Pancreas (tissue), 10 donors: ENCODE measurements at regions not wholly inside any gene's neighbourhood (a gene's known extent, or its start where the extent isn't known, plus 50 kb on each side); places are given as distances from the start of the nearest gene placed in this dataset.
"Not testable (repeated sequence)": the region's sequence is repeated elsewhere in the genome, so short reads cannot be mapped to it uniquely, and the experiment has no call there.

Source experiments
- ATAC-seq, 4 donors: fragments of 200-7000 bp; cut with Tn5 transposase; one replicate each; pipeline versions ENCODE4 v1.8.0 to v1.9.1; 2020; ENCODE audit warnings: mild to moderate bottlenecking in 4 of 4, moderate library complexity in 4 of 4
- DNase-seq, 6 donors: peaks; one replicate each; pipeline ENCODE4 v3.0.0-alpha.2; 2020
- FAIRE-seq: peaks from 2 replicates; lab custom pipeline; 2012; peaks lifted over from hg19 to GRCh38; lab: Jason Lieb, UNC
- H3K27ac ChIP-seq, 4 donors: fragments of 200-600 bp; sonication (generic); 1 replicate in 3 of 4; 2 replicates in 1 of 4; pipeline versions ENCODE4 v1.5.0 to v1.8.0; 2020
- H3K27me3 ChIP-seq, 4 donors: fragments of 200-600 bp; one replicate each; pipeline ENCODE4 v1.8.0; 2021
- H3K36me3 ChIP-seq, 3 donors: fragments of 200-600 bp; sonication (generic) in 1 of 3; one replicate each; pipeline versions ENCODE4 v1.5.0 to v1.8.0; 2020 to 2021
- H3K4me1 ChIP-seq, 3 donors: fragments of 200-600 bp; one replicate each; pipeline ENCODE4 v1.8.0; 2021
- H3K4me3 ChIP-seq, 4 donors: fragments of 200-600 bp; sonication (generic) in 2 of 4; one replicate each; pipeline versions ENCODE4 v1.5.0 to v1.8.0; 2020 to 2021
- H3K9me3 ChIP-seq, 4 donors: fragments of 200-600 bp; one replicate each; pipeline ENCODE4 v1.8.0; 2021
- CTCF ChIP-seq, 4 donors: fragments of 200-600 bp; sonication (generic) in 3 of 4; IDR thresholded peaks; one replicate each; pipeline versions ENCODE4 v1.5.0 to v1.8.0; 2021; ENCODE audit warnings: antibody characterized with exemption in 4 of 4
- WGBS, 2 donors: extraction: QIAGEN DNeasy Blood & Tissue Kit; methylation state at CpG; one replicate each; pipeline ENCODE4 v1.1.7; 2013; 5-methylcytosine and 5-hydroxymethylcytosine counted together
- intact Hi-C, 3 donors: fragments of 100-400 bp; cut with DNase I; formaldehyde crosslinking; loops; one replicate each; pipeline versions ENCODE4 v1.11.1 to v1.14.2; 2022
- donor health status: healthy with polysubstance abuse.
- donor health status: DM: no; HTN: no; CAD: no; lungs with moderate emphysema.
- donor health status: DM: no; HTN: no; CAD: no.
- donor health status: control.
- donor health status: control.
- donor health status: Bipolar disorder and iron deficiency.
- donor health status: DM: yes; HTN: yes; CAD: no.
- donor health status: DM: no; HTN: no; CAD: no.
- donor health status: DM: no; HTN: no; CAD: no.
- donor health status: DM: yes; HTN: yes; CAD: no.

DNA sequence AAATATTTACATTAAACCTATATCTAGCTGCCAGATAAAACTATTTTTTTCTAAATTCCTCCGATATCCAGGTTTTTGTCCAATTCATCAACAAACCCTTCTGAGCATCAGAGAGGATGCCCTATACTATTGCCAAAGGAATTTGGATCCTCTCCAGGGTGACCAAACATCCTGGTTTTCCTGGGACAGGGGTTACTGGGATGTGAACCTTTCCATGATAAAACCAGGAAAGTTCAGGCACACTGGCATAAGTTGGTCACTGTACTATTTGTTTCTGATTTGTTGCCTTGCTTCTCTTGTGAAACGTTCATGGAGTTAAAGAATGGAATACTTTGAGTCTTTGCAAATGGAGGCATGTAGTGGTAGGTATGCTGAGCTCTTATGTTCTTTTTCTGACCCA lies 63.5 kb downstream of the TLNRD1 start:
- no peak for TF ChIP-seq CTCF (IDR thresholded peaks at IDR 0.05)
- intact Hi-C loops, result no loop called here
- peaks cover 3 to 6% (median 4%) of the 10 kb centered on the region in 3 donors for H3K4me1 ChIP-seq
- no peak overlapping the region for H3K27ac ChIP-seq
- no peaks in the 10 kb centered on the region for H3K9me3 ChIP-seq
- H3K36me3 ChIP-seq, result no peaks in the 10 kb centered on the region
- no peaks in the 10 kb centered on the region for H3K27me3 ChIP-seq
- no peak for ATAC-seq
- WGBS, 2 donors, result 30 to 34% methylated on average over 2 of the region's 2 CpGs
- H3K4me3 ChIP-seq, result no peak overlapping the region
- FAIRE-seq, result no peak
- DNase-seq, result no peak

DNA sequence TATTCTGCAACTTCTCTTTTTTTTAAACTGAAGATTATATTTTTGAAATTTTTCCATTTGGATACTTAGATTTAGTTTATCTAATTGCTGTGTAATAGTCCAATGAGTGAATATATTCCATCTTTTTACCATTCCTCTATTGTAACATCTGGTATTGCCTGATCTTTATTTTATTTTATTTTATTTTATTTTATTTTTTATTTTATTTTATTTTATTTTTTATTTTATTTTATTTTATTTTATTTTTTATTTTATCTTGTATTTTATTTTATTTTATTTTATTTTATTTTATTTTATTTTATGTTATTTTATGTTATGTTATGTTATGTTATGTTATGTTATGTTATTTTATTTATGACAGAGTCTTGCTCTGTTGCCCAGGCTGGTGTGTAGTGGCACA lies 66.5 kb upstream of the CFAP161 start:
- H3K4me3 ChIP-seq, H3K27me3 ChIP-seq, H3K4me1 ChIP-seq, H3K36me3 ChIP-seq, ATAC-seq, H3K27ac ChIP-seq, DNase-seq, intact Hi-C loops, H3K9me3 ChIP-seq: not testable (repeated sequence)
- peak; percentile 94 for FAIRE-seq

- Histone ChIP-seq H3K27ac (no peak overlapping the region), H3K9me3 (no peaks in the 10 kb centered on the region), H3K36me3 (no peaks in the 10 kb centered on the region), H3K27me3 (no peaks in the 10 kb centered on the region), H3K4me1 (peaks cover 3 to 6% (median 4%) of the 10 kb centered on the region in 3 donors), H3K4me3 (no peak overlapping the region)
- 91 to 92% methylated on average over 4 of the region's 4 CpGs for whole genome bisulfite sequencing, 2 donors
- FAIRE-seq (no peak), ATAC-seq (no peak), DNase-seq (no peak)
- intact Hi-C loops, result no loop called here
- TF ChIP-seq CTCF (IDR thresholded peaks at IDR 0.05), result no peak
Observed at GRCh38 chr15:81068516-81068915, 65.6 kb upstream of the CFAP161 start.

DNA sequence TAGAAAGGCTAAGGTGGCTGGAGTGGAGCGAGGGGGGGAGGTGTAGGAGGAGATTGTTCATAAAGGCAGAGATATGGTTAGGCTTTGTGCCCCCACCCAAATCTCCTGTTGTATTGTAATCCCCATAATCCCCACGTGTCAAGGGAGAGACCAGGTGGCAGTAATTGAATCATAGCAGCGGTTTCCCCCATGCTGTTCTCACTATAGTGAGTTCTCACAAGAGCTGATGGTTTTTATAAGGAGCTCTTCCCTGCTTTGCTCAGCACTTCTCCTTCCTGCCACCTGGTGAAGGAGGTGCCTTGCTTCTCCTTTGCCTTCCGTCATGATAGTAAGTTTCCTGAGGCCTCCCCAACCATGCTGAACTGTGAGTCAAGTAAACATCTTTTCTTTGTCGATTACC lies 64.7 kb upstream of the CFAP161 start:
- no peak for ATAC-seq
- intact Hi-C loops, result no loop called here
- no peak for TF ChIP-seq CTCF (IDR thresholded peaks at IDR 0.05)
- no peak for FAIRE-seq
- Histone ChIP-seq H3K9me3 (no peaks in the 10 kb centered on the region), H3K36me3 (no peaks in the 10 kb centered on the region), H3K27ac (no peak overlapping the region), H3K4me1 (peaks cover 3 to 6% (median 4%) of the 10 kb centered on the region in 3 donors), H3K4me3 (no peak overlapping the region), H3K27me3 (no peaks in the 10 kb centered on the region)
- 83 to 86% methylated on average over 5 of the region's 5 CpGs for WGBS, 2 donors
- no peak for DNase-seq

DNA sequence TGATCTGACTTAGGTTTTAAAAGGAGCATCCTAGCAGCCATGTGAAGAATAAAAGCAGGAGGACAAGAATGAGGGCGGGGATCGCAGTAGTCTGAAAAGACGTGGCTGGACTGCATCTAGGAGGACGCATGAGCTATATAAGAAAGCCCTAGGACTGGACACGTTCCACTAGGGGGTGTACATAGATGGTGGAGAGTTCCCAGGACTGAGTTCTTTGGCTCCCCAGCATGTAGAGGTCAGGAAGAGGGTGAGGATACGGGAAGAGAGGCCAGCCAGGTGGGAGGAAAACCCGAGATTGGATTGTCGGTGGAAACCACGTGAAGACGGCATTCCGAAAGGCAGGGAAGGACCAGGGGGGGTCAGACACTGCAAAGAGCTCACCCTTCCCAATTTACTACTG lies 64.2 kb upstream of the CFAP161 start:
- no peaks in the 10 kb centered on the region for H3K9me3 ChIP-seq
- intact Hi-C loops, result no loop called here
- H3K36me3 ChIP-seq, result no peaks in the 10 kb centered on the region
- peaks cover 3 to 6% (median 4%) of the 10 kb centered on the region in 3 donors for H3K4me1 ChIP-seq
- no peak for TF ChIP-seq CTCF (IDR thresholded peaks at IDR 0.05)
- DNase-seq (no peak), FAIRE-seq (no peak), ATAC-seq (no peak)
- no peaks in the 10 kb centered on the region for H3K27me3 ChIP-seq
- no peak overlapping the region for H3K4me3 ChIP-seq
- WGBS, 2 donors, result 83 to 86% methylated on average over 11 of the region's 11 CpGs
- H3K27ac ChIP-seq, result no peak overlapping the region

GRCh38 chr15:81071120-81071519 lies 63.0 kb upstream of the CFAP161 start:
- WGBS, 2 donors, result 91 to 93% methylated on average over 1 of the region's 1 CpG
- ATAC-seq, result peak in 1 of 4 donors; percentile 34
- no peaks in the 10 kb centered on the region for H3K9me3 ChIP-seq
- H3K36me3 ChIP-seq, result no peaks in the 10 kb centered on the region
- no peak for TF ChIP-seq CTCF (IDR thresholded peaks at IDR 0.05)
- H3K4me3 ChIP-seq, result no peak overlapping the region
- FAIRE-seq, result no peak
- H3K27me3 ChIP-seq, result no peaks in the 10 kb centered on the region
- H3K4me1 ChIP-seq, result peaks cover 3 to 5% (median 4%) of the 10 kb centered on the region in 3 donors
- no peak overlapping the region for H3K27ac ChIP-seq
- intact Hi-C loops, result no loop called here
- DNase-seq, result no peak
